G401 (cell line): ENCODE measurements at regions not wholly inside any gene's neighbourhood (a gene's known extent, or its start where the extent isn't known, plus 50 kb on each side); places are given as distances from the start of the nearest gene placed in this dataset.
"Not testable (repeated sequence)": the region's sequence is repeated elsewhere in the genome, so short reads cannot be mapped to it uniquely, and the experiment has no call there.

ENCODE experiments used
- DNase-seq: peaks from one replicate; pipeline ENCODE4 v3.0.0-alpha.2; 2015; ENCODE audit warnings: low spot score
- in situ Hi-C: cut with HindIII; loops from 2 replicates; pipeline ENCODE4 v1.10.0; 2016; ENCODE audit warnings: low sequenced_read_pairs, mixed read lengths

DNA sequence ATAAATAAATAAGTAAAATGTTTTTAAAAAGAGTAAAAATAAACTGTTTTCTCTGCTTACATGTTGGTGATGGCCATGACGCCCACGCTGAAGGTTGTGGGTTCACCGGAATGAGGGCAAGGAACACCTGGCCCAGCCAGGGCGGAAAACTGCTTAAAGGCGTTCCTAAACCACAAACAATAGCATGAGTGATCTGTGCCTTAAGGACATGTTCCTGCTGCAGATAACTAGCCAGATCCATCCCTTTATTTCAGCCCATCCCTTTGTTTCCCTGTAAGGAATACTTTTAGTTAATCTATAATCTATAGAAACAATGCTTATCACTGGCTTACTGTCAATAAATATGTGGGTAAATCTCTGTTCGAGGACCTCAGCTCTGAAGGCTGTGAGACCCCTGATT, 63.3 kb upstream of the CEP78 start:
- in situ Hi-C loops, DNase-seq: not testable (repeated sequence)

DNA sequence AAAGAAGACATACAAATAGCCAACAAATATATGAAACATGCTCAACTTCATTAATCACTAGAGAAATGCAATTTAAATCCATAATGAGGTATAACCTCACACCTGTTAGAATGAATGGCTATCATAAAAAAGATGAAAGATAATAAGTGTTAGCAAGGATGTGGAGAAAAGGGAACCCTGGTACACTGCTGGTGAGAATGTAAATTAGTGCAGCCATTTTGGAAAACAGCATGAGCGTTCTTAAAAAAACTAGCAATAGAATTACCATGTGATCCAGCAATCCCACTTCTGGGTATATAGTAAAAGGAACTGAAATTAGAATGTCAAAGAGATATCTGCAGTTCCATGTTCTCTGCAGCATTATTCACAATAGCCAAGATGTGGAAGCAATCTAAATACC, 64.2 kb upstream of the CEP78 start:
- DNase-seq = no peak
- in situ Hi-C loops = no loop called here

DNA sequence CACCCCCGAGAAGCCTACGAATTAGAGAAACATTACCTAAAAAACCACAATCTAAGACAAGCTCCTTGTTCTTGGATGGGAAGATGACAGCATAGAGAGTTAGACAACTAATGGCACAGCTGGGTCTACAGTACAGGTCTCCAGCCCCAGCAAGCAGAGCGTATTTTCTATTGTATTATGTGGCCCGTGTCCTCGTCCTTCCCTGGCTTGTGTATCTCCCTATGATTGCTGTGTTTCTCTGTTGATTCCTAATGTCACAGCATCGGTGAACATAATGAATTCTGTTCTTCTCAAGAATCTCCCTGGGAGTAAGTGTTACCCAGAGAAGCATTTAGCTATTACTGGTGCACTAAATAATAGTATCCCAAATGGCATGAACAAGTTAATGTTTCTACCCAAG, 66.8 kb upstream of the CEP78 start:
- DNase-seq = no peak

DNA sequence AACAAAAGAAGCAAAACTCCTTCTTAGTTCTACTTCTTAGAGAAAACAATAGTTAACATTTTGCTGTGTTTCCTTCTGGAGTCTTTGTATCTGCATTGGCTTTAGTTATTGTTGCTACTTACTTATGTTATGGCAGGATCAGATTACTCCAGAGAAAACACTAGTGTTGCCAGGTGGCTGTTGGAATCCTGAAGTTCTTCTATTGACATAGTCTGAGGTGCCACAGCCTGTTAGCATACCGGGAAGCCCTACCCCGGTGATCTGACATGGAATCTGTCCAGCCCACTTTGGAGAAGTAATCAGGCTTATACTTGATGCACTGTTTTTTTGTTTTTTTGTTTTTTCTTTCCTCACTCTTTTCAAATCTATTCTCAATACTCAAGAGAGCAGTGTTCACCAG, 68.5 kb upstream of the CEP78 start:
- in situ Hi-C loops = no loop called here
- no peak for DNase-seq

More for the DNA sequence above, 66.8 kb upstream of the CEP78 start:
- in situ Hi-C loops = no loop called here

DNA sequence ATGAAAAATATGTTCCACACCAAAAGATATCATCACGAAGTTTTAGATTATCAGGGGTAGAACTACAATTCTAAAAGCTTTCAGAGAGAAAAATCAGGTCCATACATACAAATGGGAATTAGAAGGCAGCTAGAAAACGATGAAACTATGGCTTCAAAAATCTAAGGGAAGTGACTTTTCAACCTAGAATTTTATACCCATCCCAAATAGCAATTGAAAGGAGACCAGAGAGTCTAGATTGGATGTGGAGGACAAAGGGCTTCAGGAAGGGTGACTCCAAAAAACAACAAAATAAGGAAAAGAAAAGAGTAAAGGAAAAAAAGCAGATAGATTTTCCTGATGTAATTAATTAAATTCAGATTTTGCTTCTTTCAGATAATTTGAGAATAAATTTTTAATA, 72.0 kb upstream of the CEP78 start:
- in situ Hi-C loops = no loop called here
- no peak for DNase-seq

DNA sequence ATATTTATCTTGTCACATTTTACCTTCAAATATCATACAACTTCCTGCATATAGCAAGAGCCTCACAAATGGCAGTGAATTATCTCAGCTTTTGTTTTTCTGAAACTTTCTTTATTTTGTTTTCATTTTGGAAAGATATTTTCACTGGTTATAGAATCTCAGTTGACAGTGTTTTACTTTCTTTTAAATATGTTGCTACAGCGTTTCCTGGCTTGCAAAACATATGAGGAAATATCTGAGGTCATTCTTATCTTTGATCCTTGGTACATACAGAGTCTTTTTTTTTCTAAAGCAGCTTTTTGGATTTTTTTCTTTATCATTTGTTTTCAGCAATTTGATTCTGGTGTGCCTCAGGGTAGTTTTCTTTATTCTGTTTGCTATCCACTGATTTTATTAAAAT, 77.6 kb upstream of the CEP78 start:
- DNase-seq = no peak
- in situ Hi-C loops = no loop called here

DNA sequence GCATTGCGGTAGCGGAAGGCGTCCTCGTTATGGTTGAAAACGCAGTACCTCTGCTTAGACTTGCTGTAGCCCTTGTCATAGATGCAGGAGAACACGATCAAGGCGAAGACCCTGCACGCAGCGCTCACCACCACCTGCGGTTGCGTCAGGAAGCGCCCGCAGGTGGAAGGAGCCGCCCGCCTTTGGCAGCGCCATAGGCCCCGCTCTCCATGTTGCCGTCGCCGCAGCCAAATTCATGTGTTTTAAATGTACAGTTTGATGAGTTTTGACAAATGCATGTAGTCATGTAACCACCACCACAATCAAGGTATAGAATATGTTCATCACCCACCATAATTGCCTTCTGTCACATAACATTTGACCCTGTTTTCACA, 84.9 kb upstream of the CEP78 start:
- in situ Hi-C loops = no loop called here
- DNase-seq = no peak

DNA sequence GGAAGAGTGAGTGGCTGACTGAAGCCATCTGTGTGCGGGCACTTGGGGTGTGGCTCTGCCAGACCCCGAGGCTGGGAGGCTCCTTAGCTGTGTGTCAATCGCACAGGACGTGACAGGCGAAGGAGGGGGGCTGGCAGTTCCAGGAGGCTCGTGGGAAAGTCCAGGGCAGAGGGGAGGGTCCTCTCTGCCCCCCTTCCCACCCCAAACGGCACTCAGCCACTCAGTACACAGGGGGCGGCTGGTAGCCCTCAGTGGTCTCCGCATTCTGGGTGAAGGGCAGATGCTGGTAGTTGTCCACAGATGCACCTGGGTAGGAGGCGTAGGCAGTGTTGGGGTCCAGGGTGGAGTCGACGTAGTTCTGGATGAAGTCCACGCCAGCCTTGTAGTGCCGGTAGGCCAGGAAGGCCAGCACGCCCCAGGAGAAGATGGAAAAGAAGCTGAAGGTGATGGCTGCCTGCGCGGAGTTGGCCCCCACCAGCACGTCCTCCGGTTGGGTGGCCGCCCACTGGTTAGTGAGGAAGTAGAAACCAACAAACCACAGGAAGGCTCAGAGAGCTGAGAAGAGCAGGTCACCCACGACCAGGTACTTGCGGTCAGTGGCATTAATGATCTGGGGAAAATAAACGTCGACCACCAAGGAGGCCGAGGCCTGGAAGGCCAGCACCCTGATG, 85.4 kb upstream of the CEP78 start:
- in situ Hi-C loops = no loop called here
- DNase-seq = no peak

DNA sequence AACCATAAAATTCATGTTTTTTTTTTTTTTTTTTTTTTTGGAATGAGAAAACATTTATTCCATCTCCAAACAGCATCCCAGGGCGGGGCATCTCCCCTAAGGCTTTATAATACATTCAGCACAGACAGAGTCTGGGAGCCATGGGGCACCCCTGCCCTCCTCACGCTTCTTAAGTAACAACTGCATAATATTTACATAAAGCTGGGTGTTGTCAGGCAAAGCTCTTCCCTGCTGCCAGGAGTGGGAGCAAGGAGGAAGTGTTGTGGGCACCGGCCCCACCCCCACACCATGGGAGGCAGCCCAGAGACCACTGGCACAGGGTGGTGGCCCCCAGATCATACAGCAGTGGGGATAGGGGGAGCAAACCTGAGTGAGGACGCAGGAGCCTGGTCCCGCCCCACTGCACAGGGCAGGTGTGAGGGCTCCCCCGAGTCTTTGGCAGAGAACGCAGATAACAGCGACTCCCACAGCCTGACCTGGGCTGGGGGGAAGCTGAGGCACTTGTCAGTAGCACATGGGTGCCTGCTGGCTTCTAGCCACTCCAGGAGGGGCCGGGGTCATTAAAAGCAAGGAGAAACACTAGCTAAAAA, 86.1 kb upstream of the CEP78 start:
- DNase-seq = no peak
- in situ Hi-C loops = no loop called here

DNA sequence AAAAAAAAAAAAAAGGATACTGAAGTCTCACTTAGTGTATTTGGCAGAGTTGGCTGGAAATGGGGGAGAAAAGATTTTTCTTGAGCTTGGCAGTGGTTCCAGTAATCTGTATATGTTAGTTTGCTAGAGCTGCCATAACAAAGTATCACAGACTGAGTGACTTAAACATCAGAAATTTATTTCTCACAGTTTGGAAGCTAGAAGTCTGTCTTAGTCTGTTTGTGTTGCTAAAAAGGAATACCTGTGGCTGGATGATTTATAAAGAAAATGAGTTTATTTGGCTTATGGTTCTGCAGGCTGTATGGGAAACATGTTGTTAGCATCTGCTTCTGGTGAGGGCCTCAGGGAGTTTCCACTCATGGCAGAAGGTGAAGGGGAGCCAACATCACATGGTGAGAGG, 89.6 kb upstream of the CEP78 start:
- no peak for DNase-seq
- in situ Hi-C loops = no loop called here

DNA sequence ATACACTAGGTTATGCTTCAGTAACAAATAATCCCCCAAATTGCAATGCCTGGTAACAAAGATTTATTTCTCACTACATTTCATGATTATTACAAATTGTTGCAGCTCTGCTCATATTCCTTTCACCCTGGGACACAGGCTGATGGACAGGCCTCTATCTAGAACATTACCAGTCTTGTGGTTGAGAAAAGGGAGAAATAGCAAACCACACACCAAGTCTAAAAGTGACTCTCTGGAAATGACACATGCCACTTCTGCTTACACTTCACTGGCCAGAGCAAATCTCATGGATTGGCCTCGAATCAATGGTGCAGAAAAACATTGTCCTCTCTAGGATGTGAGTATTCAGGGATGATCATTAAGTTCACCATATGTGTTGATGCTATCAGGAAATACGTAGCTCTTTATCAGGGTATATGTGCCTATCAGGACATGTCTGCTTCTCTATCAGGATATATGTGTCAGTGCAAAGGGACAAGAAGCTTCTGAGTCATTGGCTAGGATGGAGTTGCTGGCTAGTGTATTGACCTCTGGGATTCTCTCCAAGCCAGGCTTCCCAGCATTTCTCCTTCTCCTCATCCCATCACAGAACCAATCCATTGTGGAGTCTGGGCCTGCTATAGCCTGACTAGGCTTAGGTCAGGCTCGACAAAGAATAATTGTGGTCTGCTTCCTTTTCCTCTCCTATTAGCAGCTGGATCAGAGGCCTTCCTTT, 91.1 kb upstream of the CEP78 start:
- in situ Hi-C loops = no loop called here
- DNase-seq = no peak

DNA sequence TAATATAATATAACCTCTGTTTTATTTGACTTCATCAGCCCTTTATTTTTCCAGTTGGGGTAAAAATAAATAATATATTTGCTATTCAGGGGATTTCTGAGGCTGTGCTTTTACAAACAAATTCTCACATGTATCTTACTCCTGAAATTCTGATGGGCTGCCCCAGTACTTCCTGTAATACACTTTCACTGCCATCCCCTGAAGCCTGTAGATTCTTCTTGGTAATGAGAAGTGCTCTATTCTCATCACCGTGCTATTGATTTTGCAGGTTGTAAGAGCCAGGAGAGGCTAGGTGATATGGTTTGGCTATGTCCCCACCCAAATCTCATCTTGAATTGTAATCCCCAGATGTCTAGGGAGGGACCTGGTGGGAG, 91.9 kb upstream of the CEP78 start:
- DNase-seq = no peak
- in situ Hi-C loops = no loop called here

DNA sequence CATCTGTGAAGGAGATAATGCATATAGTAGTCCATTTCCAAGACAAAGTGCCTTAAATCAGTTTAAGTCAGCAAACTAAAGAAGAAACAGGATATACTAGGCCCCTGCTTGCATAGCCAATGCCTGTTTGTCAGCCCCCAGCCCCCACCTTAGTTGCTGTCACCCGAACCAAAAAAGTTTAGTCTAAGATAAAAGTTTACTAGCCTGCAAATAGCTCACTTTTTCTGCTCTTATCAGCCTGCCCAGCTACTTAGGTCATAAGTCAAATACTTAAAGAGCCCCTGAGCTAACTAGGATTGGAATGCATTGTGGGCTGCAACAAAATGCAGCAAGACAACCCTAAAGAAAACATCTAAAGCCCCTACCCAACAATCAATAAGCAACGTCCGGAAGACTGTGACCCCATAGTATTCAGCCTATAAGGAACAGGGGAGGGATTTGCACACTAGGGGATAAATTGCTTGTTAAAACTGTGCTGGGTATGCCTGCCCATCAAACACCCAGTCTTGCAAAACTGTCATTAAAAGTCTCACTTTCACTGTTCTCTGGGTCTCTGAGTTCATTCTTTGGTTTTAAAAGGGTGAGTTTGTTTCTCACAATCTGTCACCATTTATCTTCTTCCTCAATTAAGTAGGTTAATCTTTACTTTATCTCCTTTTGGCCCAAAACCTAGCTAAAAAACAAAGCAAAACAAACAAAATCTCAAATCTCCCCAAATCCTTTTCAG, 92.4 kb upstream of the CEP78 start:
- in situ Hi-C loops = no loop called here
- no peak for DNase-seq

DNA sequence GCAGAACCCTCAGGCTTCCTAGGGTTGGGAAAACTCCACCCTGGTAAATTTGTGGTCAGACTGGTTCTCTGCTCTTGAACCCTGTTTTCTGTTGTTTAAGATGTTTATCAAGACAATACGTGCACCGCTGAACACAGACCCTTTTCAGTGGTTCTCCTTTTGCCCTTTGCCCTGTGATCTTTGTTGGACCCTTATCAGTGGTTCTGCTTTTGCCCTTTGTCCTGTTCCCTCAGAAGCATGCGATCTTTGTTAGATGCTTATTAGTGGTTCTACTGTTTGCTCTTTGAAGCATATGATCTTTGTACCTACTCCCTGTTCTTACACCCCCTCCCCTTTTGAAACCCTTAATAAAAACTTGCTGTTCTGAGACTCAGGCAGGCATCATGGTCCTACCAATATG, 93.6 kb upstream of the CEP78 start:
- not testable (repeated sequence) for DNase-seq

DNA sequence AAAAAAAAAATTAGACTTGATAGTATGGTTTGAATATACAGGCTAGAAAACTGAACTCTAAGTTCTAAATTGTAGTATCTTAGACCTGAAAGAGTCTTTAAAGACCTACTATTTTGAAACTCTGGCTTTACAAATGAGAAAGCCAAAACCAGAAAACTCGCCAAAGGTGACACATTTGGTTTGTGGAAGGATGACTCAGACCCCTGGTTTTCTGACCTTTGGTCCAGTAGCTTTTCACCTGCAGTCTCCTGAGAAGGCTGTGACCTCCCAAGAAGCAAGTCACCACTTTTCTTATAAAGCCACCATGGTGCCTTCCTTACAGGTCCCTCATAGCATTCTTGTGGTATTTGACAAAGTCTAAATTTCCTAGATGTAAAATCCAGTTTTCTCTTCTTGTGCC, 102.1 kb upstream of the CEP78 start:
- DNase-seq = no peak
- in situ Hi-C loops = no loop called here

More for the DNA sequence above, 93.6 kb upstream of the CEP78 start:
- in situ Hi-C loops = not testable (repeated sequence)

DNA sequence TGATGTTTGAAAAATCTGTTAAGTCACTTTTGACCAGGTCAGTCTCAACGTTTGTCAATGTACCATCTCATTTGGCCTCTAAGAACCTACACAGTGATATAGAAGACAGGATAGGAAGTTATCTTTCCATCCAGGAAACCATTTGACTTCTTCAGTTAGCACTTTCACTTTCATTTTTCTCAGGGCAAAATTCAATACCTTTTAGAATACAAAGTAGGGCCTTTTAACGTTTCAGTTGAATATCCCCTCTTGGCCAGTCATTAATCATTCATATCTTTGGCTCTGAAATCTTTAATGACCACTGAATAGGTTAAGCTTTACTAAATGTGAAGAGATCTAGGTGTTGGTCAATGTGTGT, 101.1 kb upstream of the GNAQ start:
- DNase-seq = no peak
- in situ Hi-C loops = no loop called here

DNA sequence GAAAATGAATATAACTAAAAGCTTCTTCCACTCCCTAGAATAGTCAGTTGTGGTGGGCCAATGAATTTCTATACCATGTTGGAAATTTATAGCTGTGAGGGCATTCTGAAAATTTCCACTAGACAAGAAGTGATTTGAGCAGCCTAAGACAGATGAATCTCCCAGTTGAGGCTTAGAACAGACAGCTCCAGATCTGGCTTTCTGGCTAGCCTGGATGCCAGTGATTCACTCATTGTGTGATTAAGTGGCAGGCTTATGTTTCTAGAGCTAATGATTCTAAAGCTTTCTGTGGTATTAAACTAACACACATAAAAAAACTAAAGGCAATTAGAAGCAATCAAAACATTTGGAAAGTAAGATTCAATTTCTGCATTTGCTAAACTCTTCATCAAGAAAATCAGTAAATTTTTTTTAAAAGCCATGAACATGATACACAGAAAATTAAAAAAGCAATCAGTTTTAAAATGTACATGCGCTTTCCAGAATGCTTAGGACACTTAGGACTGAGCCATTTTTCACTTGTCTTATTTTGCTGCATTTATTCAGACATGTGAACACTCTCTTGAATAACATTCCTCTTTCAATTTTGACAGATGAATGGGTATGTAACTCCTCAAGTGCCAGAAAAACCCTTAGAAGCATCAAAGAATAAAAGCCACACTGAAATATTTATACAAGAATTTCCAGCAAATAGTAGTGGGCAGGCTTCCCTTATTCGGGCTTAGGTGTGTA, 100.5 kb upstream of the GNAQ start:
- DNase-seq = no peak
- in situ Hi-C loops = no loop called here

DNA sequence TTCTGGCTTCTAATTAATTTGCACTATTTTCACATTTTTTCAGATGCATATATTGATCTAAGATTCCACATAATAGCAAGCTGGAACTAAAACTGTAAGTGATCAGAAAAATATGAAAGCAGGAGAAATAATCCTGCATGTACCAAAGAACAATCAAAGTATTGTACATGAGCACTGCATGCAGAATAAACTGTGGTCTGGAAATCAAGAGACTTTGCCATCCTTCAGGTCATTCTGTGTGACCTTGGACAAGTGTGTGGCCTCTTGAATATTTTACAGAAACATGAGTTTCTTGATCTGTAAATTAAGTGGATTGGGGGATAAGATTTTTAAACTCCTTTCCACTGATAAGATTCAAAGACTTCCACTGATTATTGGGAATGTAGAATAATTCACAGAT, 99.2 kb upstream of the GNAQ start:
- in situ Hi-C loops = no loop called here
- DNase-seq = no peak

DNA sequence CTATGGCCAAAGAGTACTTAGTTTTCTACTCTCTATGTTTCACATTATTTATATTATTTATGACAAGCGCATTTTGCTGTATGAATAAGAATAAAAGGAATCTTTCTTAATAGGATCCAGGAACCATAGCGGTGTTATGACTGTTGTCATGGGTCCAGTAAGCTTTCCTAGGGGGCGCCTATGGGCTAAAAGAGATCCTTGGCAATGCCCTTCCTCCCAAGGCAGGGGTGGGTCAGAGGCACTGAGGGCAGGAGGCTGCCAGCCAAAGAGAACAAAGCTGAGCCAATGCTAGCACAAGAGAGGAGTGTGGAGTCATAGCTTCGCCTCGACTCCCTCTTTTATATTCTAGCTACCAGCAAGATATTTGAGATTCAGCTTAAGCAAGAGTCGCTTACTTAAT, 98.4 kb upstream of the GNAQ start:
- in situ Hi-C loops = no loop called here
- peak; percentile 43 for DNase-seq
